ENCODE measurements at regions not wholly inside any gene's neighbourhood (a gene's known extent, or its start where the extent isn't known, plus 50 kb on each side); places are given as distances from the start of the nearest gene placed in this dataset.

DNA sequence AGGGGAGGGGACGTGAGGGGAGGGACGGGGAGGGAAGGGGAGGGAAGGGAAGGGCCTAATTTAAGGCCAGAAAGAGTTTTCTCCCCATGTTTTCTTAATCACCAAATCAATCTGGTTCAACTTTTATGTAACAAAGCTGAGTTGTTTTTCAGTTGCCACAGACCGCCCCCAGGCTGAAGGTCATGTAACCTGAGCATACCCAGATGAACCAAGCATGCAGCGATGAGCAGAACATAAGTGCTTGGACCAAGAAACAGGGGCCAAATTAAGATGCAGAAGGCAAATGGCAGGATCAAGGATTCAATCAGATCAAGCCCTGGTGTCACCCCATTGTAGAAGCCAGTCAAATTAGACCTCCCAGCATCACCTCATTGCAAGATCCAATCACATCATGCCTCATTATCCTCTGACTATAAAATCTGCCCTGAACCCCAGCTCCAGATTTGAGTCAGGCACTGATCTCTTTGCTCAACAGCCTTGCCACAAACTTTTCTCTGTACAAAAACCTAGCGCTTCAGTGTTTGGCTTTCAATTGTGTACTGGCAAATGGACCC, 113.5 kb upstream of the TNPO1 start:
- TF ChIP-seq, protein P1, sequence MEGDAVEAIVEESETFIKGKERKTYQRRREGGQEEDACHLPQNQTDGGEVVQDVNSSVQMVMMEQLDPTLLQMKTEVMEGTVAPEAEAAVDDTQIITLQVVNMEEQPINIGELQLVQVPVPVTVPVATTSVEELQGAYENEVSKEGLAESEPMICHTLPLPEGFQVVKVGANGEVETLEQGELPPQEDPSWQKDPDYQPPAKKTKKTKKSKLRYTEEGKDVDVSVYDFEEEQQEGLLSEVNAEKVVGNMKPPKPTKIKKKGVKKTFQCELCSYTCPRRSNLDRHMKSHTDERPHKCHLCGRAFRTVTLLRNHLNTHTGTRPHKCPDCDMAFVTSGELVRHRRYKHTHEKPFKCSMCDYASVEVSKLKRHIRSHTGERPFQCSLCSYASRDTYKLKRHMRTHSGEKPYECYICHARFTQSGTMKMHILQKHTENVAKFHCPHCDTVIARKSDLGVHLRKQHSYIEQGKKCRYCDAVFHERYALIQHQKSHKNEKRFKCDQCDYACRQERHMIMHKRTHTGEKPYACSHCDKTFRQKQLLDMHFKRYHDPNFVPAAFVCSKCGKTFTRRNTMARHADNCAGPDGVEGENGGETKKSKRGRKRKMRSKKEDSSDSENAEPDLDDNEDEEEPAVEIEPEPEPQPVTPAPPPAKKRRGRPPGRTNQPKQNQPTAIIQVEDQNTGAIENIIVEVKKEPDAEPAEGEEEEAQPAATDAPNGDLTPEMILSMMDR (IDR thresholded peaks at IDR 0.05), result no peak
- TF ChIP-seq POLR2A (IDR thresholded peaks at IDR 0.05), result no peak
